GM19240 (cell line): ENCODE measurements at regions not wholly inside any gene's neighbourhood (a gene's known extent, or its start where the extent isn't known, plus 50 kb on each side); places are given as distances from the start of the nearest gene placed in this dataset.

ENCODE experiments used
- DNase-seq: peaks from one replicate; pipeline ENCODE4 v3.0.0; 2011; ENCODE audit warnings: low spot score; ENCODE audit not compliant: insufficient read length

DNA sequence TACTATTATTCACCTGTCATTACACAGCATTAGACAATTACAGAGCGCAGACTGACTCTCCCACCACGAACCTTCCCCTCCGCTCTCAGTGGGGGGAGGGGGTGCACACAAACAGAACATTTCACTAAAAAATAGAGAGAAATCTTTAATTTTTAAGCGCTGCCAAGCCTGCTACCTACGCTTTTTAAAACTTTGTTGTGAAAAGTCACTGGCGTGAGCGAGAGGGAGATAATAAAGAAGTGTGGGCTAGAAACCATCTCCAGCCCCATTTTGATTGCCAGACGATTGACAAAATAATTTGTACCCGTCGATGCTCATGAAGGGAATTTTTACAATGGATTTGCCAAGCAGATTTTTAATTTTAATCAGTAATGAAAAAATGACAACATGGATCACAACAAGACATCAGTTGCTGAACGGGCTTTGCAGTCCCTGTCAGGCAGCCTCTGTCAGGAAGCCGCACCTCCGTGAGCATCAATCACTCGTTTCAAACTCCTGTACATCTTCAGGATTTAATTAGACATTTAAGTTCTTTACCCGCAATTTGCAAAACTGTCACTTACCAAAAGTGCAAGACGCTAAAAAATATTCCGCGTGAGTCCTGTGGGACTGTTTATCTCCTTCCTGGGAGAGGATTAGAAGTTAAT lies 209.1 kb downstream of the BCL11B start:
- DNase-seq: no peak

DNA sequence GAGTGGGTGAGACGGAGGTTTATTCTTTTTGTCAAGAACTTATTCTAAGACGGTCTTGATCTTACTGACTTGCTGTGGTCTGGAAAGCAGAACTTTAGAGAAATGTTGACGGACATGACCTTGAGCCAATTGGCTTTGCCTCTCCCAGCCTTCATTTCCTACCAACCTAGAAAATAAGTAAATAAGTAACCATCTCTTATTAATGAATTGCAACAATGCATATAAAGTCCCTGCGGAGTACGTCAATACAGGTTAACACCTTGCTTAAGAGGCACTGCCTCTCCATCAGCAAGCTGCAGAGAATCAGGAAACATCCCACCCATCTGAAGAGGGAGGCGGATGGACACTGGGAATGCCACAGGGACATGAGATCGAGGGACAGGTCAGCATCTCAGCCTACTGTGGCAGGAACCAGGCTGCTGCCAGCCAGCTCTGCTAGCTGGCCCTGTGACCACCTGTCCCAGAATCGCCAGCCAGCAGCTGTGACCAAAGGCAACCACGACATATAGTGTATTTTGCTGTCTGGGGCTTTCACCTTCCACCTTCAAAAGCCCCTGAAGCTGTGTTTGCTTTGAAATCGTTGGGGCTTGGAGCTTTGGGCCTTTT lies 208.3 kb downstream of the BCL11B start:
- DNase-seq: no peak

DNA sequence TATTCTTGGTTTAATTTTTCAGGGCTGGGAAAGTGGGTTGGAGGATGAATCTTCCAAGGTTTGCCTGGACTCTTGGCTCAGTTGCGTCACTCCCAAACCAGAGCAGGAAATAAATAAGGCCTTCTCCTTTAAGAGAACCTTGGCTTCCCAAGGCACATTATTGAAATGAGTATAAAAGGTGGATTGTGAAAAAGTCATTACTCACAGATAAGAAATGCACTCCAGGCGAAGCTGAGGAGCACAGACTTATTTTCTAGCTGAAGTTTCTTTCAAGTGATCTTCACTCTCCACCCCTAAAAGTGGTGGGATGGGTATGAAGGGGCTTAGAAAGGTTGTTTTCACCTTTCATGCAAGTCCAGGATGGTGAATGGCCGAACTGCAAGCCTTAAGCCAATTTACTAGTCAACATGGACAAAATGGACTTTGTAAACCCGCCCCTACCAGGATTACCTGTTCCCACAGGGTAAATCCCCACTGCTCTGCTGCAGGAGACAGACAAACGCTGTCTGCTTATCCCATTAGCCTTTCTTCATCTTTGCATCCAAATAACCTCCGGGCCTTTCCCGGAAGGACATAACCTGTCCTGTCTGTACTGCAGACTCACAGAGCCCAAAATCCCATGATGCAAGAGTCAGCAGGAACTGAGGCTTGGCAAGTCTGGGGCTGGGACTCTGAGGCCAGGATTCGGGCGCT lies 207.6 kb downstream of the BCL11B start:
- DNase-seq: no peak

DNA sequence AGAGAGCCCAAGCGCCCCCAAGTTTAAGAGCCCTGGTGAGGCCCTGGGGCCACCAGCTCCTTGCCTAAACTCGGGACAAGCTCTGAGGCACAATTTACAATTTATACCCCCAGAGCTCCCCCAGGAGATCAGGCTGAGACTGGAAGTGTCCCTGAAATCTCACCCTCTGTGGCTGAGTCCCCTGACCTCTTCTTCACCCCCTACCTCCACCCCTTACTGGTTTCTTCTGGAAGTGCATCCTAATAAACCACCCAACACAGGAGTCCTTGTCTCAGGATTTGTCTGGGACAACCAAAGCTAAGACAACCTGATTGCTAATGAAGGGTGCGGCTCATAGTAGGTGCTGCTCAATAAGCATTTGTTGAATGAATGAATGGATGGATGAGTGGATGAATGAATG lies 206.4 kb downstream of the BCL11B start:
- no peak for DNase-seq

DNA sequence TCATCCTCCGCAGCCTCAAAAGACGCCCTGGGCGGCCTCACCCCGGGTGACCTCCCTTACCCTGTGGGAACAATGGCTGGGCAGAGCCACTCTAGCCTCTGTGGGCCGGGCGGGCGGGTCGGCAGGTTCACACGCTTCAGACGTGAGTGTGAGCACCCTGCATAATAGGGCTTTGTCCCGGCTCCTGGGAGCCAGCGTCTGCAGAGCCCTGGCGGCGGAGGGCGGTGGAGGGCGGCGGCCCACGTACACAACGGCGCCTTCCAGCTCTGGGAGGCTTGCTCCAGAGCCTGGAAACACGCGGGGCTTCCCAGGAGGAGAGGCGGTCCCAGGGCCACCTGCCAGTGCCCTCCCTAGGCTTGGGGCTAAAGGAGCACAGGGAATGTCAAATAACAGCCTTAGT lies 205.6 kb downstream of the BCL11B start:
- no peak for DNase-seq

DNA sequence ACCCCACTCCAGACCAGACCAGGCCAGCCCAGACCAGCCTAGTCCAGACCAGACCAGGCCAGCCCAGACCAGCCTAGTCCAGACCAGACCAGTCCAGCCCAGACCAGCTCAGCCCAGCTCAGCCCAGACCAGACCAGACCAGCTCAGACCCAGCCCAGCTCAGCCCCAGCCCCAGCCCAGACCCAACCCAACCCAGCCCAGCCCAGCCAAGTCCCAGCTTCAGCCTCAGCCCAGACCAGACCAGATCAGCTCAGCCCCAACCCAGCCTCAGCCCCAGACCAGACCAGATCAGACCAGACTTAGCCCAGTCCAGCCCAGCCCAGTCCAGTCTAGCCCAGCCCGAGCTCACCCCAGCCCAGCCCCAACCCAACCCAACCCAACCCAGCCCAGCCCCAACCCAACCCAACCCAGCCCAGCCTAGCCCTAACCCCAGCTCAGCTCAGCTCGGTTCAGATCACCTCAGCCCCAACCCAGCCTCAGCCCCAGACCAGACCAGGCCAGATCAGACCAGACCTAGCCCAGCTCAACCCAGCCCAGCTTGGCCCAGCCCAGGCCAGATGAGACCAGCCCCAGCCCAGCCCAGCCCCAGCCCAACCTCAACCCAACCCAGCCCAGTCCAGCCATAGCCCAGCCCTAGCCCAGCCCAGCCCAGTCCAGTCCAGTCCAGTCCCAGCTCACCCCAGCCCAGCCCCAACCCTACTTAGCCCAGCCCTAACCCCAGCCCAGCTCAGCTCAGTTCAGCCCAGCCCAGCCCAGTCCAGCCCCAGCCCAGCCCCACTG lies 204.7 kb downstream of the BCL11B start:
- DNase-seq: no peak

DNA sequence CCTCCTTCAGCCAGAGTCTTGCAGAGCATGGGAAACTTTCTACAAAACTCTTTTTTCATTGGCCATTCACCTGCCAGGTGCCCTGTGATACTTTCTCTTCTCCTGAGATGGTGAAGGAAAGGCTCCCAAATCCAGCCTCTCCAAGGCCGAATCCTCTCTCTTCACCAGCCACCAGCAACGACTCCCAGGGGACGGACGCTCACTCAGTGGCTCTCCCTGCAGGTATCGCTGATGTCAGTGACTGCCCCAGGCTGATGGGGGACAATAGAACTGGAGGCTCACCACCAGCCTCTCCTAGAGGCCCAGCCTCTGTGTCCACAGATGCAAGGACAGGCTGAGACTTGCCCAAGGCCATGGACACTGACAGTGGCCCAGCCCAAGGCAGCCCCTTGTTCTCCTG lies 204.1 kb downstream of the BCL11B start:
- no peak for DNase-seq

DNA sequence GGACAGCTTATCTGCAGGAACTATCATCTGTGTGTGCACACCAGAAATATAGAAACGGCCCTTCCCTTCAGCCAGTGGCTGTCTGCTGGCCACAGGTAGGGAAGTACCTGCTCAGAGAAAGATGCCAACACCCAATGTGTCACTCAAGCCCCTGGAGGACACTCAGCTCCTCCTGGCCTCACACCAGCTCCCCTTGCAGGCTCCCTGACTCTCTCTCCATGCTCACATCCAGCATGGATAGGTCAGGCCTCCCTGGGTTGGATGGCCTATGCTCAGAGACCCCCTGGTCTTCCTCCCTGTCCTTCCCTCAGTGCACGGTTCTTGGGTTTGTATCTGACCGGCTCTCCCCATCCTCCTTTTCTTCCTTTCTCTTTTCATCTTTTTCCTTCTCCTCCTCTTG lies 202.1 kb downstream of the BCL11B start:
- DNase-seq: no peak

DNA sequence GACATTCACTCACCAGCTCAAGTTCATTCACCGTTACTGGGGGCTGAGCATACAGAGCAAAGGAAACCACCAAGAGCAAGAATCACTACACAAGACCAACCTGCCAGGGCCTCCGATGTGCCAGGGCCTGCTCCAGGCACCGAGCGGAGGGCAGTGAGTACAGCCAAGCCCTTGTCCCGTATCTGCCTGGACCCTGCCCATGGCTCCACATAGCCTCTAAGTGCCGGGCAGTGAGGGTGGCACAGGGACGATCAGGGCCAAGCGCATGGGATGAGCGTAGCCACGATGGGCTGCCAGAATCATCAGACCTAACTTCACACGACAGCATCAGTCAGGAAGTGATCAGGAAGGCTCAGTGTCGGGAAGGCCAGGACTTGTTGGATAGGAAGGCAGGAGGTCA lies 199.6 kb downstream of the BCL11B start:
- DNase-seq: no peak

DNA sequence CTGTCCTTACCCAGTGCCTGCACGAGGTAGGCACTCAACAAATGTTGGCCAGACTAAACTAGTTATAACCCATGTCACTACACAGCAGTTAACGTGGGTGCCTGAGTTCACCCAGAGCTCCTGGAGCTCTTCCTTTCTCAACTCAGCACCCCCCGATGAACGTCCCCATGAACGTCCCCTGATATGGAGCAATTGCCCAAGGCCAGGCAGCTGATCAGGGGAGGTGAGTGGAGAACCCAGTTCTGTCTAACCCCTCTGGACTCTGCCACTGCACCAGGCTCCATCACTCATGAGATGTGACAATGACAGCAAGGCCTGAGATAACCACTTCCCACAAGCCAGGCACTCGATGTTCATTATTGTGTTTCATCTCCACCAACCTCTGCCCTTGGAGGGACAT lies 199.0 kb downstream of the BCL11B start:
- no peak for DNase-seq

DNA sequence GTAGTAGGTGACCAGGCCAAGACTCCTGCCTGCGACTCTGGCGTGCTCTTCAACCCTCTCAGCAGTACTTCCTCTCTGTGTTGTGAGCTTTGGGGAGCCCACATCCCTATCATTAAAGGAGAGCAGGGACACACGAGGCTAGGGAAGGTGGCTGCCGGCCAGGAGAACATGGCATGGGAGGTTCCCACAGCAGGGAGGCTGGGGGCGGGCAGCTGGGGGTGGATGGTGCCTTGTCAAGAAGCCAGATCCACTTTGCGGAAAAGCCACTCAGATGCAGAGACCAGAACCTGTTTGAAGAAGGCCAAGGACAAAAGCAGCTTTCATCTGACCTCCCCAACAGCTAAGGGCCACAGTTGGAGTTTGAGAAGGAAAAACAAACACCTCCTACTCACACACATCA lies 198.6 kb downstream of the BCL11B start:
- DNase-seq: no peak

DNA sequence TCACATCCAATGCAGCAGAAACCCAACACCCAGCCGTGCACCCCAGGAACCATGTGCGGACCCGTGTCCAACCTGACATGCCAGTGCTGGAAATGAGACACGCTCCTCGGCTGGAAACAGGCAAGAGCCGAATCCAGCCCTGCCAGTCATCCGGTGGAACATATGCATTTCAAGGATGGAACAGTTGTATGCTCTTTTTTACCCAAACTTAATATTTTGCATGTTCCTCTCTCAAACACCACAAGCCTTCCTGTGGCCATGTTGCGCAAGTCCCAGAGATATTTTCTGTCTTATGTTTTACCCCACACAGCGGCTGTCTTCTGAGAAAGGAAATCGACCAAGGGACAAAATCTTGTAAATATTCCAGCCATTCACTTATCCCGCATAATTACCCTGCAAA lies 196.9 kb downstream of the BCL11B start:
- no peak for DNase-seq

DNA sequence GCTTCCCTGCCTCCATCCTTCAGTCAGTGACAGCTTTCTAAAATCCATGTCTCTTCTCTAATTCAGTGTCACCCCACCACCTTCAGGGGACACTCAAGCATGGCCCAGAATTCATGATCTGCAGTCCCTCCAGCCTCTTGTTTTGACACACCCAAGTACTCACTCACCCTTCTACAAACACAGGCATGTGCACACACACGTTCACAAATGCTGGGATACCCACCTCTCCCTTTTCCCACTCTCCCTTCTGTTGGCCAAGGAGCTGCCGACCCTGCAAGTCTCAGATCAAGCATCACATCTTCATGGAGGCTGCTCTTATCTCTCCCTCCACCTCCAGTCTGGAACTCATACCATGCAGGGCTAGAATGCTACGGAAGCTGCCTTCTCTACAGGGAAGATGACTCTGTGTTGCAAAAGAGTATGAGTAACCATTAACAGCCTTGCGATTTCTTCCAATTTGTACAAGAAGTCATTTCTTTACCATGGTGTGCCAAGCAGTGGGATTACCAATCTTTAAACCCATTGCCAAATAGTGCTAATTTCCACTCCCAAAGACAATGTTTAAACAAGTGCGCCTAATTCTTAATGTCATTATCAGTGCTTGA lies 196.1 kb downstream of the BCL11B start:
- no peak for DNase-seq

DNA sequence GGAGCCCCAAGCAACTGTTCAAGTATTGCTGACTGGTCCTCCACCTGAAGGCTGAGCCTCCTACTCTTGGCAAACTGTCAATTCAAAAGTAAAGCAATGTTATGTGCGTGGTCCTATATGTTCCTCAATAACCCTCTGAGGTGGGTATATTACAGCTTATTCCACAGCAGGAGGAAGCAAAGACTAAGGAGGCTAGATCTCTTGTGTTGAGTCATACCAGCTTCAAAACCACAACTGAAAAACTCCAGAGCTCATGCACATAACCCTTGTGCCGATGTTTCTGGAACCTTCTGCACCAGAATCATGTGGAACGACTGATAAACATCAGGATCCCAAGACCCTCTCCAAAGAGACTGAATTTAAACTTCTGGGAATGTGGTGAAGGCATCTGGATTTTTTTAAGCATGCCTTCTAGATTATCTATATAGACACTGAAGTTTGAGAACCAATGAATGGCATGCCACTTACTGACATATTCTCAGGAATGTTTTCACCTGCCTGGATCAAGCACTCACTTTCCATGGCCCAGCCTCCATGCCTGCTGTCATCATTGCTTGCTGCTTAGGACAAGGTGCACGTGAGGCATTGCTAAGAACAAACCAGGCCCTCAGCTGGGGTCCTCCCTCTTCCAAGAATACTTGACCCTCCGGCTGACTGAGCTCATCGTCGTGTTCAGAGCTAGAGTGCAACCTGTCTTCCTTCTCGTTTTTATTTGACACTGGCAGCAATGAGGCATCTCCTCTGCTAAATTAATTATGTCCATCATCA lies 194.7 kb downstream of the BCL11B start:
- no peak for DNase-seq

DNA sequence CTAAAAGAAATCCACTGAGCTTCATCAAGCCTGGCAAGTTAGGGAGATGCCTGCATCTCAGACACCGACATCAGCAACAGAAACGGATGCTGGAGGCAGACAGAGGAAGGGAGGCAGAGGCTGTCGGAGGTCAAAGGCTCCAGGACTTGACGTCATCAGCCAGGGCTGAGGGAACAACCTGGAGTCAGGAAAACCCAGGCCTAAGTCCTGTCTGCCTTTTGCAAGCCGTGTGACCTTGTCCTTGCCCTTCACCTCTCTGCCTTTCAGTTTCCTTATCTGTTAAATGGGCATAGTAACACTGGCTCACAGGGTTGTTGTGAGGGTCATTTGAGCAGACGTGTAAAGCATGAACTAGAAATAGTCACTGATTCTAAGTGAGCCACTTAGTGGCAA lies 194.2 kb downstream of the BCL11B start:
- no peak for DNase-seq

DNA sequence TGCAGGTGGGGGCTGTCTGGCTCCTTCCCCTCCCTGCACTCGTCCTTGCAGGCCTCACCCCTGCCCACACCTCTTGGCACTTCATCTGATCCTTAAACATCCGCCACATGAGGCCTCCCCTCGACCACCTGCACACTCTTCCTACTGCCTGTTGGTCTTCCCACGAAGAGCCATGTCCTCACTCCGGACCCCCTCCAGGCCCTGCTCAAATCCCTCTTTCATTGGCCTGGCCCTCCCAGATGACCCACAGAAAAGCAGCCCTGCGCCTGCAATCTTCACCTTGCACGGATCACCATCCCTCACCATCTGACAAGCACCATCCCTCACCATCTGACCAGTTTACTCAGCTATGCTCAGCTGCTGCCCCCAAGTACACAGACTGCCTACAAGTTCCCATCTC lies 193.6 kb downstream of the BCL11B start:
- no peak for DNase-seq

DNA sequence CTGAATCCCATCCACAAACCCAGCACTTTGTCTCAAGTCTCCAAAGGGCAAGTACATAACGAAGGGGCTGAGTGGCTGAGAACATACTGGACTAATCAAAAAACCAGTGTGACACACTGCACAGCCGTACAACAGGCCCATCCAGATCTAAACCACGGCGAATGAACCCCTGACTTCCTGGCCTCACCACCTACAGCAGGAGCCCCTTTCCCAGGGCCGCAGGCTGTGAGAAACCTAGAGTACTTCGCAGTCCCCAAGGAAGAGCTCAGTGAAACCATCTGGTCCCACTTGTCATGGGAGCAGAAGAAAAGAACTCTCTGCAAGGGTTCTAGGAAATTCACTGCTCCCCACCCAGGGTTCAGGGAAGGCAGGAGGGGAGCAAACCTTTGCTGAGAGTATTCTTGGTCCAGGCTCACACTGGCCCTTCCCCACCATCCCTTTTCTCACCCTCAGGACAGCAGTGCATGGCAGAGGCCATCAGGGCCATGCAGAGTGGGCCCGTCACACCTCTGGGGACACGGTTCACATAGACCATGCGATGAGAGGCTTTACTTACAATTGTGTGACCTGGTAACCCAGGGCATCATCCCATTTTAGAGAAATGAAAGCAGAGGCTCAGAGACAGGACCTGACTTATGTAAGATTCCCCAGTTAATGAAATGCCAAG lies 192.8 kb downstream of the BCL11B start:
- no peak for DNase-seq

DNA sequence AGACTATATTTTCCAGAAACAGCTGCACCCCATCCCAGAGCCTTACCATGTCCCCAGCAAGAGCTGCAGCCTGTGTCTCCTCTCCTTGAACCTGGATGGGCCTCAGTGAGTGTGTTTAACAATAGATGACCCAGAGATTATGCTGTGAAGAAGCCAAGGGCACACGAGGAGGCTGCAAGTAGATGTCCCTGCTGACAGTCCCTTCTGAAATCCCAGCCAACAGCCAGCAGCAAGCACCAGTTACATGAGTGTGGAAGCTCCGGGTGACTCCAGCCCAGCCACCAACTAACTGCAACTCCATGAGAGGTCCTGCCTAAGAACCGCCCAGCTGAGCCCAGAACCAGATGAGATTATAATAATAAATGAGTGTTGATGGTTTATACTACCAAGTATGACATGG lies 191.7 kb downstream of the BCL11B start:
- DNase-seq: no peak

DNA sequence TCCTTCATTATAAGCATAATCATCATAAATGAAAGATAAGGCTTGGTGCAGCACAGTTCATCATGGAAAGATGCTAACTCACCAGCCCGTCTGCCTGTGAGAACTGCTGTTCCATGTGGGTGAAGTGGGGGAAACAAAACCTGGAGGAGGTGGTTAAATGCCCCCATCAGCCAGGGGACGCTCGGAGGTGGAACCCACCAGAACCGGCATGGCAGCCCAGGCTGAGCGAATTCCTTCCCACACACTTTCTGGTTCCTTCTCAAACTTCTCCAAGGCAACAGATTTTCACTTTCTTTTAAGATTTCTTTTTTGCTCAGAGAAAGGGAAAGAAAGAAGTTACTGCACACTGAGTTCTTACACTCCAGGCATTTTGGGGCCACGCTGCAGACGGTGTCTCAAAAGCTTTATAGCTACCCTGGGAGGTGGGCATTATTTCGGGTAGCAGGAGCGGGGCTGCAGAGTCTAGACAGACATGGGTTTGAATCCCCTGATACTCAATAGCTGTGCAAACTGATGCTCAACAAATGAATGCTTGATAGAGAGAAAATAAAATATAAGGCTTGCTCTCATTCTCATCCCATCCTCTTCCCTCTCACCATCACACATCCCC lies 190.7 kb downstream of the BCL11B start:
- no peak for DNase-seq

DNA sequence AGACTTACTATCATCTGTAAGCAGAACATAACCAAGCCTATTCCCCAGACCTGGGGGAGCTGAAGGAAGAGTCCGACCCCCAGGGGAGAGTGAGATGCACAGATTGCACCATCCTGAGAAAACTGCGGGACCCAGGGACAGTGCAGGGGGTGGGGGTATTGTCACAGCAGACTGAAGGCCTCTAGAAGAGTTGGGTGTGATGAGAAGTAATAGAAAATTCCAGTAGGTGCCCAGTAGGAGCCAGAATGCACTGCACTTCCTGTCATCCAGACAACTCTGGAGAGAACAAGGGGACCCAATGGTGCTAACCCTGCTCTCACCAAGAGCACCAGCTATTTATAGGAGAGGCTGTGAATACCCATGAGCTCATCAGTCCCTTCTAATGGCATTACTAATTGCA lies 190.1 kb downstream of the BCL11B start:
- no peak for DNase-seq
